GM18517 (cell line): ENCODE measurements at regions not wholly inside any gene's neighbourhood (a gene's known extent, or its start where the extent isn't known, plus 50 kb on each side); places are given as distances from the start of the nearest gene placed in this dataset.
"Not testable (repeated sequence)": the region's sequence is repeated elsewhere in the genome, so short reads cannot be mapped to it uniquely, and the experiment has no call there.

Source experiments
- ATAC-seq: cut with Tn5 transposase; IDR thresholded peaks from one replicate; pipeline ENCODE4 v1.9.1; 2021; ENCODE audit warnings: mild to moderate bottlenecking, moderate library complexity; ENCODE audit not compliant: unreplicated experiment

GRCh38 chr6:71686021-71686677 is 200.2 kb upstream of the RIMS1 start:
- ATAC-seq = not testable (repeated sequence)

DNA sequence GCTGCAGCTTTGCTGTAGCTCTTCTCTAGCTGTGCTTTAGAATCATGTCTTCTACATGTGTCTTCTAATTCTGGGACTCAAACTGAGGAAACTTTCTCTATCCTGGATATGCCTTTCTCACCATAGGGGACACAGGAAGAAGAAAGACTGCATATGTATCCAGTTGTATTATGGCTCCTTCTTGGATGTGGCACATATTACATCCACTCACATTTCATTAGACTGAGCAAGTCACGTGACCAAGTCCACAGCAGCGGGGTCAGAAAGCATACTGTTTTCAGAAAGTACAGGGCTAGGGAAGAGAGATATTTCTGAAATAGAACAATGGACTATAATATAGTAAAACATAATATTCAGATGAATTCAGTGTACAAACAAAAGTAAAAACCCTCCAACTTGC is 187.6 kb upstream of the RIMS1 start:
- no peak for ATAC-seq

DNA sequence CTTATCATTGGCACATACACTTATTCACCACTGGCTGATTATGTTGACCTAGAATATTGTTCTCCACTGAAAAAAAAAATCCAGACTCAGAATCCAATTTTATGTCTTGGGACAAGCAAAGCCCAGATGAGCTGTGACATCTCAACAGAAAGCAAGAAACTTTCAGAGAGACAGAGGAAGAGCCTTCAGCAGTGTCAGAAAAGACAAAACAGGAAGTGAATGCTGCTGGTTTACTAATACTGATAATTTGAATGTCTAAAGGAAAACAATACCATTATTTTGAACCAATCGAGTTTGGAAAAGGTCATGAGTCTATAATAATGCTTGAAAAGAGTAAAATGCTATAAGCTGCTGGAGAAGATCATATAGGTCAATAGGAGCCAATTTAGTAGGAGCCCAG is 179.8 kb upstream of the RIMS1 start:
- peak; percentile 77 for ATAC-seq

DNA sequence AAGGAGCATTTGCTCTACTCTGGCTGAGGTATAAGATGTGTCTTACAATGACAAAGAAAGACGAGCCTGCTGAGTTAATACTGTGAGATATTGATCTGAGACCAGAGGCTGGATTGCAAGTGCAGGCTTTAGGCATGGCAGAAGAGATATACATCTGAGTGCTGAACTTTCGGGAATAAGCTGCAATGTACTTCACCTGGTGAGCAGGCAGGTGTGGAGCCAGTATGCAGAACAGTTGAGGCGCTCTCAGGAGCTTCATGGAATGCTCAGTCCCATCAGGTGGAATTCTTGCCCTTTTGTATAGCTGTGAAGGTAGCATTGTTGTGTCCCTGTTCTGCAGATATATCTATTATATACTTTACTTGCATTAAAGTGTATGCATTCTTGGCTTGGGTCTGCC is 179.3 kb upstream of the RIMS1 start:
- no peak for ATAC-seq

GRCh38 chr6:71720705-71721104 is 165.6 kb upstream of the RIMS1 start:
- no peak for ATAC-seq

DNA sequence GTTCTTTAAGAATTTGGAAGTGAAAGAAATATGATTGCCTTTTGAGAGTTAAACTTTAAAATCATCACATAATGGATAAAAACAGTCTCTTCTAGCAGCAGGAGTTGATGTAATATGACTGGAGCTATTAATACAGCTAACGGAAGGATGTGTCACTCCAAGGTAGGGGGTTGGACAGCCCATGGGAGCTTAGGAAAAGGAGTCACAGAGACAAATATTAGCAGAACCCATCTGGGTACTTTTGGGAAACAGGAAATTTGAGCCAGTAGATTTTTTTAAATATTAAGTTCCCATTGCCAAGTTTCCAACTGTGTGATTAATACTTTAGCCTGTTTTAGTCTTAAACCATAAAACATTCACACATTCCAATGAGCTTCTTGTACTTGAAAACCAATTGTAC is 164.7 kb upstream of the RIMS1 start:
- ATAC-seq = no peak

GRCh38 chr6:71722736-71723135 is 163.6 kb upstream of the RIMS1 start:
- ATAC-seq = no peak

GRCh38 chr6:71724456-71725125 is 161.8 kb upstream of the RIMS1 start:
- no peak for ATAC-seq

DNA sequence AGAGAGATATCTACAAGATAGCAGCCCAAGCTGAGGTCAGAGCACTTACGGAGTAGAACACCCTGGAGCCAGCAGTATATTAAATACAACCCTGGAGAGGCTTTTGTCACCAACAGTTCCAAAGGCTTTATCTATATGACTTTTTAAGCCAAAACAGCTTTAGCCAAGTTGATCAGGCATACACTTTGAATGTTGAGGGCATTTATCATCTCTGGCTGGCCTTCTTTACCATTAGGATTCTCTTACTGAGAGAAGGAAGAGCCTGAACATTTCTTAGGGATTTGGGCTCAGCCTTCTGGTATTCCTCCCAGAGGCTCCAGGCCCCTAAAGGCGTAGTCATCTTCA is 161.3 kb upstream of the RIMS1 start:
- ATAC-seq = no peak

DNA sequence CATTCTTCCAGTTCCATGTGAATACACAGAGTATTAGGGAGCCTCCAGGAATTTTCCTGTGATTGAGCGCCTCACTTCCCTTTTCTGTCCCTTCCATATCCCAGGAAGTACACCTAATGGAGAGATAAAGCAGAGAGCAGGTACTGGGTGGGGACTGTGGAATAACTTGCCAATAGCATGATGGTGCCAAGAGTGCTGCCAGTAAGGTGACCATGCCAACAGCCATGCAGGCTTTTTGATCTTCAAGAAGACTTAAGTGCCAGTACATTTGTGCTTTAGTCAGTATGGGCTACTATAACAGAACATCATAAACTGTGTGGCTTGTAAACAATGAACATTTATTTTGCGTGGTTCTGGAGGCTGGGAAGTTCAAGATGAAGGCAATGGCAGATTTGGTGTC is 160.2 kb upstream of the RIMS1 start:
- ATAC-seq = no peak

GRCh38 chr6:71727632-71728294 is 158.6 kb upstream of the RIMS1 start:
- ATAC-seq = peak; percentile 94

DNA sequence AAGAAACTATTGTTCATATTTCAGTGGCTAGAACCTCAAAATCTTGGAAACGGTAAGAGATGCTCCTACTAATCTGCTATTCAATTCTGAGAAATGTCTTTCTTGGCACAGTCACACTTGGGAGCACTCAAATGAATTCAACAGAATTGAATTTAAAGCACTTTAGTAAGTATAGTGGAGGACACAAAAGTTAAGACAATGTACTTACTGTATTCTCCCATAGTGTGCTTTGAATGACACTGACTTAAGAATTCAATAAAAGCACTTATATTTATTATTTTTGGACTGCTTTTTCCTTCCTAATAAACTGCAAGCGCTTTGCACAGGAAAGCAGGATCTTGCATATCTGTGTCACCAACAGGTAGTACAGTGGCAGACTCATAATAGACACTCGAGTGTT is 156.1 kb upstream of the RIMS1 start:
- no peak for ATAC-seq

- no peak for ATAC-seq
Observed at GRCh38 chr6:71733970-71734899, 152.1 kb upstream of the RIMS1 start.

GRCh38 chr6:71737953-71738352 is 148.4 kb upstream of the RIMS1 start:
- no peak for ATAC-seq

DNA sequence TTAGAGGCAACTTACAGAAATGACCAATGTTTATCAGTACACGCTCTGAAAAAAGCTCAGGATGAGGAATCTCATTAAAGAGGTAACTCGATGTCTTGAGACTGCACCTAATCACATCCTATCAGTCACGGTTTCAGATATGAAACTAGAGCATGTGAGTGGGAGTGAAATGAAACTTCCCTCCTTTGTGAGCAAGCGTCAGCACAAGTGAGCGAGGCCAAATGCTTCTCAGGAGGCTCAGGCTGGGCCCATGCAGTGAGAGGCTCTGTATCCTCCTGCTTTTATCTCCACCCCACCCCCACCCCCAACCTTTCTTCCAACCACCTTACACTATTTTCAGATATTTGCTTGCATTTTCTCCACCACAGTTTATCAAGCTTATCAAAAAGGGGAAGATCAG is 140.8 kb upstream of the RIMS1 start:
- ATAC-seq = peak; percentile 71

DNA sequence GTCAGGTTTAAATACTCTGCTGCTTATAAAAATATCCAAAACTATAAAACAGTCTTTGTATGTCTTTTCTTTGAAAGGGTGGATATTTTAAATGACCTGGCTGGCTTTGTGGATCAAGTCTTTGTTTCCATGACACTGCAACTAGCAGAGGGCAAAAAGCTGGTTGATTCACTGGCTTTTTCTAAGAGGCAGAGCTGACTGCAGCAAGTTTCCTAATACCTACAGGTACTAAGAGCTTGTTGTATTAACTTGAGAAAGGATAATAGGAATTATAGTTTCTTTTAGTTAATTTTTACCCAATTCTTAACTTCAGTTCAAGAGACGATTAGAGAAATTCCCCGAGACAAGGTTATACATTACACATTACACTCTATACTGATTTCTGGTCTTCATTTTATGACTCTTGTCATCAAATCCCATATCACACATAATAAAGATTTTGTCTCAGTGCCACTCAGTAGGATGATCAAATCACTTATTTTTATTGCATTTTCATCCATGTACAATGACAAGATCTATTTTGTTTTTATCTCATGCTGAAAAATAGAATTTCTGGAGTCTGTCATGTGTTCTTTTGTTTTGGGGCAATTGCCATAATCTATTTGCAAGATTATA is 120.1 kb upstream of the RIMS1 start:
- no peak for ATAC-seq

GRCh38 chr6:71766796-71767195 is 119.6 kb upstream of the RIMS1 start:
- ATAC-seq = no peak

GRCh38 chr6:71768356-71768755 is 118.0 kb upstream of the RIMS1 start:
- no peak for ATAC-seq

GRCh38 chr6:71808865-71809264 is 77.5 kb upstream of the RIMS1 start:
- no peak for ATAC-seq

- no peak for ATAC-seq
Observed at GRCh38 chr6:71810880-71811279, 75.5 kb upstream of the RIMS1 start.

DNA sequence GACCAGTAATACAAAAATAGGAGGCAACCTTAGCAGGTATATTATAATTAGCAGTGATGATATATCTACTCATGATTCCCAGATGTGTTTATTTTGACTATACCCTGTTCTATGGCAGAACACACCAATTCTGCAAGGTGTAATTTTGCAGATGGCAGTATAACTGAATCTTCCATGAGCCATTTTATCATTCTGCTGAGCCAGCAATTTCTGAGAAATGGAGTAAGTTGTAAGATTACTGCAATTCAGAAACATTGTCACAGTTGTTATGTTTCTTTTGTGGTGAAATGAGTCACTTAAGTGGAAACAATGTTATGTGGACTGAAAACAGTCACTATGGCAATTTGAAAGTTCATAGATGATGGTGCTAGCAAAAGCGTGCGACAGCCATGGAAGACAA is 63.7 kb upstream of the RIMS1 start:
- no peak for ATAC-seq
